GM19324 (cell line): ENCODE measurements at regions not wholly inside any gene's neighbourhood (a gene's known extent, or its start where the extent isn't known, plus 50 kb on each side); places are given as distances from the start of the nearest gene placed in this dataset.

Experiments used
- ATAC-seq: cut with Tn5 transposase; IDR thresholded peaks from one replicate; pipeline ENCODE4 v1.9.1; 2021; ENCODE audit warnings: mild to moderate bottlenecking, moderate library complexity; ENCODE audit not compliant: unreplicated experiment, low FRiP score

GRCh38 chr17:14405189-14405588 lies 104.3 kb downstream of the HS3ST3B1 start:
- no peak for ATAC-seq
